Activated CD4-positive, alpha-beta T cell treated with anti-CD3 and anti-CD28 coated beads for 1 hour (primary cell): ENCODE measurements at regions not wholly inside any gene's neighbourhood (a gene's known extent, or its start where the extent isn't known, plus 50 kb on each side); places are given as distances from the start of the nearest gene placed in this dataset.
"Not testable (repeated sequence)": the region's sequence is repeated elsewhere in the genome, so short reads cannot be mapped to it uniquely, and the experiment has no call there.

Source experiments
- DNase-seq: peaks from one replicate; pipeline ENCODE4 v3.0.0-alpha.2; 2020

DNA sequence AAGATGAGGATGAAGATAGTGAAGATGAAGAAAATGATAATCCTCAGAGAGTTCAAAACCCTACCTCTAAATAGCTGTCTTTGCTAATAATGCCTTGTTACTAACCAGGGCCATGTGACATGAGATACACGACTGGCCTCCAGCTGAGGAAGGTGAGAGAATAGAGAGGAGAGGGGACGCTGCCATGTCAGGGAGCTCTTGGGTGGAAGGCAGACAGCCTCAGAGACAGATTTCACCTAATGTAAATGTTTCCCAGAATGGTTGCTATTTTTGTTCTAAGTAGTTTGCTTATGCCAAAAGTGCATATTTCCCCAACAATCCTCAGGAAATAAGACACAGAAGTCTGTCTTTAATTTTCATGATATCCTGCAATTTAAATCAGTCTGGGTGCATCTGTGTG is 138.4 kb downstream of the ELOVL4 start:
- no peak for DNase-seq

DNA sequence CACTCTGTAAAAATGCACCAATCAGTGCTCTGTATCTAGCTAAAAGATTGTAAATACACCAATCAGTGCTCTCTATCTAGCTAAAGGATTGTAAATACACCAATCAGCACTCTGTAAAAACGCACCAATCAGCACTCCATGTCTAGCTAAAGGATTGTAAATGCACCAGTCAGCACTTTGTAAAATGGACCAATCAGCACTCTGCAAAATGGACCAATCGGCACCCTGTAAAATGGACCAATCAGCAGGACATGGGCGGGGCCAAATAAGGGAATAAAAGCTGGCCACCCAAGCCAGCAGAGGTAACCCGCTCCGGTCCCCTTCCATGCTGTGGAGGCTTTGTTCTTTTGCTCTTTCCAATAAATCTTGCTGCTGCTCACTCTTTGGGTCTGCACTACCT is 140.7 kb downstream of the ELOVL4 start:
- not testable (repeated sequence) for DNase-seq

DNA sequence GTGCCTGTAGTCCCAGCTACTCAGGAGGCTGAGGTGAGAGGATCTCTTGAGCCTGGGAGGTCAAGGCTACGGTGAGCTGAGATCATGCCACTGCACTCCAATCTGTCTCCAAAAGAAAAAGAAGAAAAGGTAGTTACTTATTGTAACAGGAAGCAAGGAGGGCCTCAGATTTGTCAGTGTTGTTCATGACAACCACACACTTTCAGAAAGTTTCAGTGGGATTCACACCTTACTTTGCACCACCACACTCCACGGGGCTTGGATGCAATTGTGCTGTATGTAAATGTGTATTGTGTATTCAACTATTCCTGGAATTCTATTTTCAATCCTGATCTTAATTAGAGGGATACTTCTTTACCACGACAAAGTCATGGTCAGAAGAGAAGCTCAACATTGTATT is 142.6 kb downstream of the ELOVL4 start:
- DNase-seq, result no peak

GRCh38 chr6:79803917-79804316 is 143.4 kb downstream of the ELOVL4 start:
- no peak for DNase-seq

- no peak for DNase-seq
Observed at GRCh38 chr6:79802657-79803300, 144.6 kb downstream of the ELOVL4 start.

GRCh38 chr6:79801362-79801761 is 146.0 kb downstream of the ELOVL4 start:
- DNase-seq, result no peak

- no peak for DNase-seq
Observed at GRCh38 chr6:79798841-79799240, 148.5 kb downstream of the ELOVL4 start.

DNA sequence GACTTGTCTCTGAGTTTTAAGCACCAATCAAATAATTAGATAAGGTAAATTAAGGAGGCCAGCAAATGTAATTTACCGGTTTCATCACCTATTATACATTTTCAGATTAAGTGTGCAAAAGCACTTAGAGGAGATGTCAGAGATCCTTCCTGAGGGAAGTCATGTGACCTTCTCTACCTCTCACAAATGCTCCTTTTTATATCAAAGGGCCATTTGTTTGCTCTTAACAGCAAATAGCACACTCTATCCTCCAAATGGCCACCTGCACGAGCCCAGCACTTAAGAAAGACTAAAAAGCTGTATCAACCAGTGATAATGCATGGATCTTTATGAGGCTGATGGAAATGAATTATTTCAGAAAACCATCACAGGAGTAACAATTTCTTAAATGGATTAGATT is 149.4 kb downstream of the ELOVL4 start:
- DNase-seq, result no peak

- no peak for DNase-seq
Observed at GRCh38 chr6:79797163-79797764, 150.1 kb downstream of the ELOVL4 start.

- DNase-seq, result no peak
Observed at GRCh38 chr6:79796197-79796596, 151.2 kb downstream of the ELOVL4 start.

DNA sequence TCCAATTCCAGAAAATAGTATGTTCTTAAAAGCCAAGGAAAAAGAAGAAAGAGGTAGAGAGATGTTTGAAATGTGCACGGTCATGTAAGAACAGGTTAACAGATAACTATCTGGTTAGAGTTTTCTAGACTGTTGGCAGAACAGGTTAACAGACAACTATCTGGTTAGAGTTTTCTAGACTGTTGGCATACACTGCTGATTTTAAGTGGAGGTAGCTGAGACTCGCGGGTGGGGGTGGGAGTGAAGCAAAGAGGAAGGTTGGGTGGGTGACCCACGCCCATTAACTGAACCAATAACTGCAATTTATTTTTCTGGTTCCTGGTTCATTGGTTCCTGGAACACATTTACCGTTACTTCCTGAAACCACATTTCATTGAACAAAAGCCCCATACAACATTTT is 157.5 kb downstream of the ELOVL4 start:
- no peak for DNase-seq

DNA sequence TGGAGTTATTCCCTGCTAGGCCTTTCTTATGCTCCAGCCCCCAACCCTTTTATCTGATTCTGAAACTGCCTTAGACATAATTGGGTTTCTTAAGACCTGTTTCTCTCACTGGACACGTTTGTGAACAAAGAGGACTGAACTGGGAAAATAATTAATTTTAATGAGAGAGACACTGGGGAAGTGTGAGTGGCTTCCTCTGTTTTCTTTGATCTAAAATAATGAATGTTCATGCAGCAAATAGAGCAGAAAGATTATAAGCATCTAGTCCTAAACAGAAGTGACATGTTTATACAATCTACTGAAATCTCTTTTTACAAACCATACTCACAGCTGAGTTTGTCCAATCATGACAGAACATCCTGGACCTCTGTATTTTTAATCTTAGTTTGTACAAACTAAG is 157.6 kb downstream of the SH3BGRL2 start:
- no peak for DNase-seq

- no peak for DNase-seq
Observed at GRCh38 chr6:79787626-79788025, 156.5 kb downstream of the SH3BGRL2 start.

GRCh38 chr6:79784395-79784753 is 153.2 kb downstream of the SH3BGRL2 start:
- no peak for DNase-seq

GRCh38 chr6:79783670-79784394 is 152.7 kb downstream of the SH3BGRL2 start:
- DNase-seq, result no peak

GRCh38 chr6:79782792-79783580 is 151.9 kb downstream of the SH3BGRL2 start:
- DNase-seq, result no peak

DNA sequence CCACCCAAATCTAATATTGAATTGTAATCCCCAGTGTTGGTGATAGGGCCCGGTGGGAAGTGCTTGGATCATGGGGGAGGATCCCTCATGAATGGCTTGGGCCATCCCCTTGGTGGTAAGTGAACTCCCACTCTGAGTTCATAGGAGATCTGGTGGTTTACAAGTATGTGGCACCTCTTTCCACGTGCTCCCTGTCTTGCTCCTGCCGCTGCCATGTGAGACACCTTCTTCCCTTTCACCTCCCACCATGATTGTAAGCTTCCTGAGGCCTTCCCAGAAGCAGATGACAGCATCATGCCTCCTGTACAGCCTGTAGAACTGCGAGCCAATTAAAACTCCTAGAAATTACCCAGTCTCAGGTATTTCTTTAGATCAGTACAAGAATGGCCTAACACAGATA is 150.8 kb downstream of the SH3BGRL2 start:
- DNase-seq, result no peak

DNA sequence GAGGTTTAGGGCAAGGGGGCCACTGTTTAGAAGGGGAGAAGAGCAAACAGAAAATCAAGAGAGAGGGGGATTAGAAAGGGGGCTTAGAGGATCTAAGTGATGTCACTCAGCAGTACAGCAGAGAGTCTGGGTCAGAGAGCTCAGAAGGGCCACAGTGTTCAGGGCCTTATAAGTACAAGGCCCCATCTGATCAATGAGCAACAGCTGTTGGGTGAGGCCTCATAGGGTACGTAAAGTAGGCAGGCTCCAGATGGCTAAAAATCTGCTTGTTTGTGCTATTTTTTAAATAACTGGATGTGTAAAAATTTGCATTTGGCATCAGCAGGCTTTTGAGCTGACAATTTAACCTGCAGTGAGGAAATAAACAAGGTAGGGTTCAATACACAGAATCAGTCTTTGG is 149.8 kb downstream of the SH3BGRL2 start:
- no peak for DNase-seq

GRCh38 chr6:79778816-79779215 is 147.7 kb downstream of the SH3BGRL2 start:
- DNase-seq, result no peak

DNA sequence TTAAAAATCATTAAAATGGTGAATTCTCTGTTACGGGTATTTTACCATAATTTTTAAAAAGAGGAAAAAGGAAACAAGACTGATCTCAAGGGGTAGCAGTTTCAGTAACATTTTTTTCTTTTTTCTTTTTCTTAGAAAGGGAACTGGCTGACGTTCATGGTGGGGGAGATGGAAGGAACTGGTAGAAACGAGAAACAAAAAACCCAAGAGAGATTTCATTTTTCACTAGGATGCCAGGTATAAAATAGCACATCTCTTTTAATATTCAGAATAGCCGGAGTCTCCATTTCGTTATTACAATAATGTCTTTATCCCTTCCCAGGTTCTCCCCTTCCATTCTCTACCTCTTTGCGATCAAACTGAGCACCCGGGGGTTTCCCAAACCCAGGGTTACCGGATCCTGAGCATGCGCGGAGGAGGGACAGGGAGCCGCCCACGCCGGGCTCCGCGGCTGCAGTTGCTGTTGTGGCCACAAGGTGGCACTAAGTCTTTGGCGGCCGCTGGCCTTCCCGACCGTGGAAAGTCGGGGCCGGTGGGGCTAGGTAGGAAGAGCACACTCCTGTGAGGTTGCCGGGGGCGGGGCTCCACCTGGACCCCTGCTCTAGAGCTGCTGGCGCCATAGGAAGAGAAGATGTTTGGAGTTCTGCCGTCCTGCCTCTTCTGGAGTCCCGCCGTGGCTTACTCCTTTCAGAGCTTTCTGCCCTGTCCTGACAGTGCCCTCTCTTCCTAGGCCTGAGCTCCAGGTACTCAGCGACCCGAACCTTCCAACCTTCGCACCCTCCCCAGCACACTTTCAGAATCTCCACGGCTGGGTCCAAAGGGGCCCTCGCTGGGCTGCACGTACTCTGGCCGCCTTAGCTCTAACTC is 146.8 kb downstream of the SH3BGRL2 start:
- DNase-seq, result peak; percentile 78

DNA sequence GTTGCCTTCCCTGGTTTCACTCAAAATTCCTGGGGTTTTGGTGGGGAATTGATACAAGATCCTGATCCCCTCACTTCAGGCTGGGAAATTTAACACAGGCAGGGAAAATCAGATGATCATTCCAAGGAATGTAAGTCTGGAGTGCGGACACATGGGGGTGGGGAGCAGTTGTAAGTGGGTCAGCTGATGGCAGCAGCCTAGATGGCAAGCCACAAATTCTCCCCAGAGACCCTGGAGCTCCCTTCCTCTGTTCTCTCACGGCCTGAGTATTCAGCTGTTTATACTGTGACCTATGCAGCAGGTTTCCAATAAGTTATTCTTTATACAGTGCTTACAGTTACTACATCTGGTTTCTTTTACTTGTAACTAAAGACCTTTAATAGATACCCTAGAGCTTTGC is 144.9 kb downstream of the SH3BGRL2 start:
- no peak for DNase-seq

GRCh38 chr6:79775222-79775621 is 144.1 kb downstream of the SH3BGRL2 start:
- DNase-seq, result no peak

DNA sequence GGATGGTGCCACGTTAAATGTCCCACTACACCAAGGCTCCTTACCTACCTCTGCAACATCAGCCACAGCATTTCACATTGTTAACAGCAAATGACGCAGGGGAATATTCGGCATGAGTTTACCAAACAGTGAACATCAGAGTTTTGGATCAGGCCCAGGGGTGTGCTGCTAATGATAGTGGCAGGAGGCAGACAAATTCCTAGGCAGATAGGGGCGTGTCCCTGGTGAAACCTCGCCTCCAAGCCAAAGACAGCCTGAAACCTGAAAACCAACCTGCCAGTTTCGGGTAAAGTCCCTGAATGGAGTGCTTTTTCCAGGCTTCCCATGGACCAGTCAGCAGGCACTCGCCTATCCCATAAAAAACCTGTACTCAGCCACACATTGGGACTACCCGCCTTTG is 133.6 kb downstream of the SH3BGRL2 start:
- no peak for DNase-seq
